HFFc6 (cell line): ENCODE measurements at regions not wholly inside any gene's neighbourhood (a gene's known extent, or its start where the extent isn't known, plus 50 kb on each side); places are given as distances from the start of the nearest gene placed in this dataset.

Experiments used
- DNase-seq: peaks from one replicate; pipeline ENCODE4 v3.0.0-alpha.2; 2018
- H3K27ac Mint-ChIP-seq: 2 replicates; pipeline ENCODE4 v1.8.0; 2020; ENCODE audit warnings: mild to moderate bottlenecking, mixed read lengths
- H3K27me3 Mint-ChIP-seq: 2 replicates; pipeline ENCODE4 v1.8.0; 2021; ENCODE audit warnings: mild to moderate bottlenecking, moderate library complexity, mixed read lengths; ENCODE audit not compliant: insufficient read depth
- H3K36me3 Mint-ChIP-seq: 2 replicates; pipeline ENCODE4 v1.8.0; 2021; ENCODE audit warnings: low read depth, mixed read lengths
- H3K4me1 Mint-ChIP-seq: 2 replicates; pipeline ENCODE4 v1.8.0; 2020; ENCODE audit warnings: low read depth, mixed read lengths
- H3K4me3 Mint-ChIP-seq: 2 replicates; pipeline ENCODE4 v1.8.0; 2020; ENCODE audit warnings: mild to moderate bottlenecking, moderate library complexity, mixed read lengths
- H3K9me3 Mint-ChIP-seq: 2 replicates; pipeline ENCODE4 v1.8.0; 2020; ENCODE audit warnings: mild to moderate bottlenecking, mixed read lengths
- TF ChIP-seq, protein P1 (sequence below): fragments of 200-600 bp; sonication (generic); IDR thresholded peaks from 2 replicates; pipeline ENCODE4 v1.5.0; 2021; ENCODE audit warnings: antibody characterized with exemption, mild to moderate bottlenecking

DNA sequence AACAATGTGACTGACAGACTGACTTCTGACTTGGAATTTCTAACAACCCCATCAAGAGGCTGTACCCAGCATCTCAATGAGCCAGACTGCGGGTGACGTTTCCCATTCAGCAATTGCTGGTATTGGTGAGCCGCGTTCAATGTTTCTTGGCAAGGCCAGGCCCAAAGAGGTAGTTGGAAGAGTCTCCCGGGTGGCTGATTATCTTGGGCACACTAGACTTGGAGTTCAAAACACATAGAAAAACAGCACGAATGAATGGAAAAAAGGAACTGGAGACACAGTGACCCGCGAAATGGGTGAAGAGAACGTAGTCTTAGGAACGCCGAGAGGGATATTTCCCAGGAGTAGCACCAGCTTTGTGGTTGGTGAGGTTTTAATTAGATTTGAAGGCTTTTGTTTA lies 81.1 kb upstream of the SLC22A11 start:
- DNase-seq: no peak
- no peaks in the 10 kb centered on the region for H3K36me3 Mint-ChIP-seq
- H3K4me3 Mint-ChIP-seq: no peak overlapping the region
- H3K27ac Mint-ChIP-seq: no peak overlapping the region
- peaks cover 55% of the 10 kb centered on the region for H3K27me3 Mint-ChIP-seq
- no peaks in the 10 kb centered on the region for H3K9me3 Mint-ChIP-seq
- TF ChIP-seq, protein P1, sequence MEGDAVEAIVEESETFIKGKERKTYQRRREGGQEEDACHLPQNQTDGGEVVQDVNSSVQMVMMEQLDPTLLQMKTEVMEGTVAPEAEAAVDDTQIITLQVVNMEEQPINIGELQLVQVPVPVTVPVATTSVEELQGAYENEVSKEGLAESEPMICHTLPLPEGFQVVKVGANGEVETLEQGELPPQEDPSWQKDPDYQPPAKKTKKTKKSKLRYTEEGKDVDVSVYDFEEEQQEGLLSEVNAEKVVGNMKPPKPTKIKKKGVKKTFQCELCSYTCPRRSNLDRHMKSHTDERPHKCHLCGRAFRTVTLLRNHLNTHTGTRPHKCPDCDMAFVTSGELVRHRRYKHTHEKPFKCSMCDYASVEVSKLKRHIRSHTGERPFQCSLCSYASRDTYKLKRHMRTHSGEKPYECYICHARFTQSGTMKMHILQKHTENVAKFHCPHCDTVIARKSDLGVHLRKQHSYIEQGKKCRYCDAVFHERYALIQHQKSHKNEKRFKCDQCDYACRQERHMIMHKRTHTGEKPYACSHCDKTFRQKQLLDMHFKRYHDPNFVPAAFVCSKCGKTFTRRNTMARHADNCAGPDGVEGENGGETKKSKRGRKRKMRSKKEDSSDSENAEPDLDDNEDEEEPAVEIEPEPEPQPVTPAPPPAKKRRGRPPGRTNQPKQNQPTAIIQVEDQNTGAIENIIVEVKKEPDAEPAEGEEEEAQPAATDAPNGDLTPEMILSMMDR: no peak
- H3K4me1 Mint-ChIP-seq: no peaks in the 10 kb centered on the region

DNA sequence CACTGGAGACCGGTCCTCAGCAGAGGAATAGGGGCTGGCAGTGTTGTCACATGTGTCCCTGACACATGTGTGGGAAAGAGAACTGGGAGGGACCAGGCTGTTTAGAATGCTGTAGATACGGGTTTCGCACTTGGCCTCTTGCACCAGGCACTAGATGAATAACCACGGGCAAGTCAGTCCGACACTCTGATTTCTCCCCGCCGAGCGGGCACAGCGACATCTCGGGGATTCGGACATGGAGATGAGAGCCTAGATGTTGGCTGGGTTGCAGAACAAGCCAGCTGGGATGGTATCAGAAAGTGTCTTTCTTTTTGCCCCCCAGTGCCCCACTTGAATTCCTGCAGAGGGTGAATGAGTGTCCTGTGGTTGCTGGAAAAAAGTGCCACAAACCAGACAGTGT lies 80.6 kb upstream of the SLC22A11 start:
- Mint-ChIP-seq H3K4me3 (no peak overlapping the region), H3K27ac (no peak overlapping the region), H3K36me3 (no peaks in the 10 kb centered on the region), H3K4me1 (no peaks in the 10 kb centered on the region), H3K9me3 (no peaks in the 10 kb centered on the region), H3K27me3 (peaks cover 55% of the 10 kb centered on the region)
- DNase-seq: no peak
- TF ChIP-seq, protein P1: no peak

DNA sequence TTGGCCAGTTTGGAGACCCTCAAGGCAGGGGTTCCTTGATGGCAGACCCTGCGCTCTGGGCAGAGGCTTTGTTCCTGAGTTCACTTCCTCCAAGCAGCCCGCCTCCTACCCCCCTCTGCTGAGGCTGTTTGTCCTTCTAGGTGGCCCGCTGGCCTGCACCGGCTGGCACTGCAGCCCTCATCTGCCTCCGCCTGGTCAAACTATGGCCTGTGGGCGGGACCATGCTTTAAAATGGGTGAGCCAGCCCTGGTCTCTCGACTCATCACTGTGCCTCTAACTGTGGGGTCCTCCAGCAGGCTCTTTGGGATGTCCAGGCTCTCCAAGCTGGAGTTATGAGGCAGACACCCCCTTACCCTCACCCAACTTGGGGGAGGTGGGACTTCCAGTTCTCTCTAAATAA lies 78.9 kb upstream of the SLC22A11 start:
- no peak for DNase-seq

DNA sequence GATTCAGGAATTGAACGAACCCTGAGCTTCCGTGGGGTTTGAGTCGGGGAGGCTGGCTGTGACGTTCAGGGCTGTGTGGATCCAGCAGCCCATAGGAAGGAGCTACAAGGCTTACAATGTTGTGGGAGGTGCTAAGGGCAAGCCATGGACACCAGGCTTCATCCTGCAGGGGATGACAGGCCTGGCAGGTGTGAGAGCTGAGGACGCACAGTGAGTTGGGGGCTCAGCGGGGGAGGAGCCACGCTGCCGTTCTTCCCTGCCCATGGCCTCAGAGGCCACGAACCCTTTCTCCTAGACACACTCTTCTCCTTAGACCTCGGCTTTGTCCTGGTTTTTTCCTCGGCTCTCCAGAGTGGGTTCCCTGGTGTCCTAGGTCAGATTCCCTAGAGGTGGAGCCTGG lies 78.1 kb upstream of the SLC22A11 start:
- H3K27me3 Mint-ChIP-seq: peaks cover 60% of the 10 kb centered on the region
- no peaks in the 10 kb centered on the region for H3K4me1 Mint-ChIP-seq
- H3K36me3 Mint-ChIP-seq: no peaks in the 10 kb centered on the region
- no peaks in the 10 kb centered on the region for H3K9me3 Mint-ChIP-seq
- no peak overlapping the region for H3K4me3 Mint-ChIP-seq
- H3K27ac Mint-ChIP-seq: no peak overlapping the region
- TF ChIP-seq, protein P1: no peak
- no peak for DNase-seq

More for the DNA sequence above, 78.9 kb upstream of the SLC22A11 start:
- no peaks in the 10 kb centered on the region for H3K36me3 Mint-ChIP-seq
- no peak overlapping the region for H3K27ac Mint-ChIP-seq
- TF ChIP-seq, protein P1: no peak
- H3K9me3 Mint-ChIP-seq: no peaks in the 10 kb centered on the region
- no peaks in the 10 kb centered on the region for H3K4me1 Mint-ChIP-seq
- H3K4me3 Mint-ChIP-seq: no peak overlapping the region
- H3K27me3 Mint-ChIP-seq: peaks cover 54% of the 10 kb centered on the region

DNA sequence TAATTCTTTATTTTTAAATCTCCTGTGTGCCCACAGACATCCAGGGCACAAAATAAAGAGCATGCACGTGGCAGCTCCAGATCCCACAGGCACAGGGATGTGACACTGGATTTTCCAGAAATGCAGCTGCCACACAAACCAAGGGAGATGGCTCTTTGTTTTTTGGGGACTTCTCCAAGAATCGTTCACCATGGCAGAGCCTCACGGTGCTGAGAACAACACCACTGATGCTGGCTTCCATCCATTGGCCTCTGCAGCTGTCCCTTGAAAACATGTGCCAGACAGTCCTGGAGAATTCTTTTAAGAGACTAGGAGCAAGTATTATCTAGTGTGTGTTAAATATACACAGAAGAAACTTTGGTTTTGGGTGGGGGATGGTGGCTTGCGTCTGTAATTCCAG lies 73.2 kb upstream of the SLC22A11 start:
- Mint-ChIP-seq H3K4me1 (no peaks in the 10 kb centered on the region), H3K27me3 (peaks cover 43% of the 10 kb centered on the region), H3K9me3 (no peaks in the 10 kb centered on the region), H3K27ac (no peak overlapping the region), H3K36me3 (no peaks in the 10 kb centered on the region), H3K4me3 (no peak overlapping the region)
- TF ChIP-seq, protein P1: no peak
- DNase-seq: no peak
